Parathyroid adenoma (tissue), 2 donors: ENCODE measurements at regions not wholly inside any gene's neighbourhood (a gene's known extent, or its start where the extent isn't known, plus 50 kb on each side); places are given as distances from the start of the nearest gene placed in this dataset.

Experiments
- H2AFZ ChIP-seq: fragments of 300-600 bp; sonication (generic); one replicate; pipeline ENCODE4 v1.7.0; 2017; ENCODE audit warnings: antibody characterized with exemption, mild to moderate bottlenecking
- H3K27ac ChIP-seq: fragments of 300-600 bp; sonication (generic); one replicate; pipeline ENCODE4 v1.7.0; 2017
- H3K27me3 ChIP-seq: fragments of 300-600 bp; sonication (generic); one replicate; pipeline ENCODE4 v1.7.0; 2017; ENCODE audit warnings: low read length; ENCODE audit not compliant: control insufficient read depth, insufficient read depth
- H3K36me3 ChIP-seq: fragments of 300-600 bp; sonication (generic); one replicate; pipeline ENCODE4 v1.7.0; 2017; ENCODE audit warnings: low read length; ENCODE audit not compliant: control insufficient read depth, insufficient read depth
- H3K4me1 ChIP-seq: fragments of 300-600 bp; sonication (generic); one replicate; pipeline ENCODE4 v1.7.0; 2017; ENCODE audit warnings: control low read depth
- H3K4me2 ChIP-seq: fragments of 300-600 bp; sonication (generic); one replicate; pipeline ENCODE4 v1.7.0; 2017; ENCODE audit warnings: low read length
- H3K4me3 ChIP-seq: fragments of 300-600 bp; sonication (generic); one replicate; pipeline ENCODE4 v1.7.0; 2017; ENCODE audit warnings: low read depth, low read length
- H3K79me2 ChIP-seq: fragments of 300-600 bp; sonication (generic); one replicate; pipeline ENCODE4 v1.7.0; 2017; ENCODE audit warnings: control low read depth
- H3K9ac ChIP-seq: fragments of 300-600 bp; sonication (generic); one replicate; pipeline ENCODE4 v1.7.0; 2017; ENCODE audit warnings: mild to moderate bottlenecking
- H3K9me3 ChIP-seq: fragments of 300-600 bp; sonication (generic); one replicate; pipeline ENCODE4 v1.7.0; 2017; ENCODE audit warnings: low read length; ENCODE audit not compliant: control insufficient read depth
- CTCF ChIP-seq: fragments of 300-600 bp; sonication (generic); IDR thresholded peaks from one replicate; pipeline ENCODE4 v1.7.0; 2017; ENCODE audit warnings: antibody characterized with exemption, mild to moderate bottlenecking
- donor health status: primary hyperparathyroidism.

GRCh38 chr20:7702141-7702540 is 238.1 kb downstream of the HAO1 start:
- H2AFZ ChIP-seq: no peak overlapping the region
- H3K9me3 ChIP-seq: no peaks in the 10 kb centered on the region
- H3K4me1 ChIP-seq: no peaks in the 10 kb centered on the region
- no peaks in the 10 kb centered on the region for H3K27me3 ChIP-seq
- no peaks in the 10 kb centered on the region for H3K79me2 ChIP-seq
- H3K4me3 ChIP-seq: no peak overlapping the region
- no peak for TF ChIP-seq CTCF
- no peaks in the 10 kb centered on the region for H3K36me3 ChIP-seq
- no peak overlapping the region for H3K9ac ChIP-seq
- no peak overlapping the region for H3K4me2 ChIP-seq
- no peak overlapping the region for H3K27ac ChIP-seq

GRCh38 chr20:7703551-7703961 is 236.7 kb downstream of the HAO1 start:
- H3K4me3 ChIP-seq: no peak overlapping the region
- H3K27ac ChIP-seq: no peak overlapping the region

GRCh38 chr20:7703996-7704395 is 236.3 kb downstream of the HAO1 start:
- H3K4me1 ChIP-seq: no peaks in the 10 kb centered on the region

More at GRCh38 chr20:7703551-7703961, 236.7 kb downstream of the HAO1 start:
- Histone ChIP-seq H3K9me3 (no peaks in the 10 kb centered on the region), H3K4me1 (no peaks in the 10 kb centered on the region), H3K79me2 (no peaks in the 10 kb centered on the region), H3K4me2 (no peak overlapping the region), H3K27me3 (no peaks in the 10 kb centered on the region), H2AFZ (no peak overlapping the region), H3K36me3 (no peaks in the 10 kb centered on the region), H3K9ac (no peak overlapping the region)
- no peak for TF ChIP-seq CTCF

GRCh38 chr20:7708112-7708511 is 232.1 kb downstream of the HAO1 start:
- no peaks in the 10 kb centered on the region for H3K27me3 ChIP-seq
- H3K4me1 ChIP-seq: no peaks in the 10 kb centered on the region
- H2AFZ ChIP-seq: no peak overlapping the region
- no peaks in the 10 kb centered on the region for H3K36me3 ChIP-seq
- H3K9me3 ChIP-seq: no peaks in the 10 kb centered on the region
- H3K9ac ChIP-seq: no peak overlapping the region
- H3K27ac ChIP-seq: no peak overlapping the region
- H3K4me2 ChIP-seq: no peak overlapping the region
- no peak for TF ChIP-seq CTCF
- H3K4me3 ChIP-seq: no peak overlapping the region
- H3K79me2 ChIP-seq: no peaks in the 10 kb centered on the region

More at GRCh38 chr20:7703996-7704395, 236.3 kb downstream of the HAO1 start:
- Histone ChIP-seq H3K36me3 (no peaks in the 10 kb centered on the region), H3K4me2 (no peak overlapping the region), H3K9ac (no peak overlapping the region), H3K27me3 (no peaks in the 10 kb centered on the region), H3K79me2 (no peaks in the 10 kb centered on the region), H3K27ac (no peak overlapping the region), H3K4me3 (no peak overlapping the region), H3K9me3 (no peaks in the 10 kb centered on the region), H2AFZ (no peak overlapping the region)
- TF ChIP-seq CTCF: no peak

- Histone ChIP-seq H3K4me1 (no peaks in the 10 kb centered on the region), H3K27ac (no peak overlapping the region)
- no peak for TF ChIP-seq CTCF
Observed at GRCh38 chr20:7708782-7709181, 231.5 kb downstream of the HAO1 start.

More at GRCh38 chr20:7708782-7709181, 231.5 kb downstream of the HAO1 start:
- no peaks in the 10 kb centered on the region for H3K9me3 ChIP-seq
- H3K79me2 ChIP-seq: no peaks in the 10 kb centered on the region
- H3K36me3 ChIP-seq: no peaks in the 10 kb centered on the region
- no peak overlapping the region for H3K4me2 ChIP-seq
- no peak overlapping the region for H3K9ac ChIP-seq
- H2AFZ ChIP-seq: no peak overlapping the region
- H3K27me3 ChIP-seq: no peaks in the 10 kb centered on the region
- H3K4me3 ChIP-seq: no peak overlapping the region
